HepG2 (cell line): ENCODE measurements at regions not wholly inside any gene's neighbourhood (a gene's known extent, or its start where the extent isn't known, plus 50 kb on each side); places are given as distances from the start of the nearest gene placed in this dataset.

Experiments
- ATAC-seq: fragments of 200-7000 bp; cut with Tn5 transposase; 3 replicates; pipeline ENCODE4 v1.9.1; 2020; ENCODE audit warnings: mild to moderate bottlenecking, moderate library complexity
- BruUV-seq: library from RNA; stranded (reverse); fragments of 400-500 nt; replicated peaks from 2 replicates; lab custom pipeline; 2021; lab: Mats Ljungman, UMichigan
- CTCF ChIA-PET: fragments of 300-600 bp; formaldehyde crosslinking; extraction: SDS; loops from one replicate; lab custom pipeline; 2021; ENCODE audit warnings: low total read pairs, inconsistent platforms, low intra/inter-chr PET ratio; lab: Yijun Ruan, JAX
- POLR2A ChIA-PET: fragments of 350-600 bp; sonication (Branson Sonifier 250); formaldehyde crosslinking; loops from one replicate; lab custom pipeline; 2020; ENCODE audit warnings: antibody characterized with exemption, inconsistent platforms; lab: Yijun Ruan, JAX
- DNase-seq: peaks from one replicate; pipeline ENCODE4 v3.0.0-alpha.2; 2015; ENCODE audit warnings: low spot score
- FAIRE-seq: peaks from 3 replicates; lab custom pipeline; 2011; peaks lifted over from hg19 to GRCh38; lab: Jason Lieb, UNC
- H2AFZ ChIP-seq: one replicate; pipeline ENCODE4 v1.6.1; 2011; ENCODE audit warnings: low read length, inconsistent platforms
- H3K27ac ChIP-seq: fragments of 300-600 bp; 3 replicates; pipeline ENCODE4 v1.8.0; 2011; ENCODE audit warnings: mixed run types, mild to moderate bottlenecking, mixed read lengths, low read length, inconsistent platforms; ENCODE audit not compliant: insufficient read depth; ENCODE audit errors: extremely low read length
- H3K27me3 ChIP-seq, 2 experiments: fragments of 200-600 bp in 1 of 2; 2 replicates in 1 of 2; 3 replicates in 1 of 2; pipeline versions ENCODE4 v1.6.0 to v1.8.0; 2011; ENCODE audit warnings: low read length in 2 of 2, mild to moderate bottlenecking in 2 of 2, moderate library complexity in 2 of 2, inconsistent platforms in 1 of 2; ENCODE audit not compliant: insufficient read depth in 2 of 2, control insufficient read depth in 1 of 2
- H3K36me3 ChIP-seq, 2 experiments: fragments of 200-600 bp in 1 of 2; replicated peaks in 1 of 2; 2 replicates in 1 of 2; 3 replicates in 1 of 2; pipeline versions ENCODE4 v1.5.1 to v1.8.0; 2011; ENCODE audit warnings: low read length in 2 of 2, inconsistent platforms in 1 of 2; ENCODE audit not compliant: insufficient read depth in 2 of 2, control insufficient read depth in 1 of 2
- H3K4me1 ChIP-seq: 2 replicates; pipeline ENCODE4 v1.5.1; 2012; ENCODE audit warnings: low read length, inconsistent platforms; ENCODE audit not compliant: insufficient read depth
- H3K4me2 ChIP-seq: 2 replicates; pipeline ENCODE4 v1.6.0; 2011; ENCODE audit warnings: low read depth, low read length, inconsistent platforms
- H3K4me3 ChIP-seq, 3 experiments: fragments of 200-600 bp in 1 of 3; sonication (generic), shearing (Covaris generic) in 1 of 3; replicated peaks in 1 of 3; 2 replicates each; pipeline ENCODE4 v1.5.1; 2011 to 2016; ENCODE audit warnings: low read length in 3 of 3, inconsistent platforms in 2 of 3, low read depth in 2 of 3, mild to moderate bottlenecking in 2 of 3, control low read depth in 1 of 3, mixed read lengths in 1 of 3; ENCODE audit not compliant: insufficient read depth in 1 of 3
- H3K79me2 ChIP-seq: one replicate; pipeline ENCODE4 v1.6.1; 2011; ENCODE audit warnings: low read length, inconsistent platforms; ENCODE audit not compliant: insufficient read depth
- H3K9ac ChIP-seq: 2 replicates; pipeline ENCODE4 v1.6.0; 2011; ENCODE audit warnings: mild to moderate bottlenecking, low read depth, low read length, inconsistent platforms; ENCODE audit not compliant: insufficient read depth
- H3K9me3 ChIP-seq: 2 replicates; pipeline ENCODE4 v1.5.1; 2012; ENCODE audit warnings: mild to moderate bottlenecking, low read length
- H4K20me1 ChIP-seq: 2 replicates; pipeline ENCODE4 v1.6.0; 2011; ENCODE audit warnings: inconsistent platforms, mild to moderate bottlenecking, low read length, moderate library complexity; ENCODE audit not compliant: insufficient read depth
- CBFB ChIP-seq: sonication (generic); formaldehyde crosslinking; IDR thresholded peaks from 2 replicates; pipeline ENCODE4 v1.4.0; 2020; ENCODE audit warnings: missing genetic modification reagents
- HNRNPL ChIP-seq: fragments of 200-400 bp; formaldehyde crosslinking; IDR thresholded peaks from 2 replicates; pipeline ENCODE4 v1.6.1; 2017; ENCODE audit warnings: mild to moderate bottlenecking, low read depth, low read length
- MTERF4 ChIP-seq: sonication (generic); formaldehyde crosslinking; IDR thresholded peaks from 2 replicates; pipeline ENCODE4 v1.8.0; 2023; ENCODE audit warnings: mild to moderate bottlenecking, missing genetic modification reagents
- PBX3 ChIP-seq: sonication (generic); formaldehyde crosslinking; IDR thresholded peaks from 2 replicates; pipeline ENCODE4 v1.8.1; 2023; ENCODE audit warnings: missing genetic modification reagents, inconsistent platforms, borderline replicate concordance
- PCBP2 ChIP-seq: fragments of 200-400 bp; formaldehyde crosslinking; optimal IDR thresholded peaks from 2 replicates; pipeline ENCODE3; 2018; ENCODE audit warnings: low read length, low read depth; ENCODE audit not compliant: poor library complexity, severe bottlenecking
- SAP130 ChIP-seq: IDR thresholded peaks from 2 replicates; pipeline ENCODE4 v1.6.1; 2016; ENCODE audit warnings: low read depth
- ZNF253 ChIP-seq: sonication (generic); formaldehyde crosslinking; IDR thresholded peaks from 2 replicates; pipeline ENCODE4 v1.8.0; 2022; ENCODE audit warnings: mild to moderate bottlenecking, missing genetic modification reagents, borderline replicate concordance
- ZNF367 ChIP-seq: sonication (generic); formaldehyde crosslinking; IDR thresholded peaks from 2 replicates; pipeline ENCODE4 v1.4.0; 2020; ENCODE audit warnings: missing genetic modification reagents, borderline replicate concordance
- ZNF546 ChIP-seq: sonication (generic); formaldehyde crosslinking; conservative IDR thresholded peaks from 2 replicates; pipeline ENCODE4 v1.8.1; 2023; ENCODE audit warnings: mild to moderate bottlenecking, missing genetic modification reagents
- WGBS: methylation state at CpG from one replicate; pipeline ENCODE4 v1.1.6; 2017; ENCODE audit warnings: low lambda C conversion rate; 5-methylcytosine and 5-hydroxymethylcytosine counted together
- in situ Hi-C: cut with HindIII; loops from 2 replicates; pipeline ENCODE4 v1.10.0; 2017; ENCODE audit warnings: low pct_unique_long_range_greater_than_20kb; ENCODE audit not compliant: extremely low pct_ligation_motif_present
- intact Hi-C: fragments of 100-400 bp; cut with micrococcal nuclease; formaldehyde crosslinking; loops from one replicate; pipeline ENCODE4 v1.10.0; 2022; ENCODE audit not compliant: unreplicated experiment
- TF ChIP-seq, protein P1 (sequence below): sonication (generic); formaldehyde crosslinking; IDR thresholded peaks from 2 replicates; pipeline ENCODE4 v1.5.0; 2020; ENCODE audit warnings: missing genetic modification reagents, mild to moderate bottlenecking, borderline replicate concordance
- TF ChIP-seq, protein P2 (sequence below): sonication (generic); formaldehyde crosslinking; IDR thresholded peaks from 2 replicates; pipeline ENCODE4 v1.5.1; 2020; ENCODE audit warnings: mild to moderate bottlenecking, missing genetic modification reagents

GRCh38 chr4:129863206-129863605 is 767.3 kb downstream of the C4orf33 start (continued):
- no peak for TF ChIP-seq PBX3 (CRISPR knock-in tag)
- TF ChIP-seq ZNF546 (CRISPR knock-in tag) = no peak
- TF ChIP-seq ZNF367 (CRISPR knock-in tag) = no peak
- TF ChIP-seq, all 625 proteins: peak for 0

DNA sequence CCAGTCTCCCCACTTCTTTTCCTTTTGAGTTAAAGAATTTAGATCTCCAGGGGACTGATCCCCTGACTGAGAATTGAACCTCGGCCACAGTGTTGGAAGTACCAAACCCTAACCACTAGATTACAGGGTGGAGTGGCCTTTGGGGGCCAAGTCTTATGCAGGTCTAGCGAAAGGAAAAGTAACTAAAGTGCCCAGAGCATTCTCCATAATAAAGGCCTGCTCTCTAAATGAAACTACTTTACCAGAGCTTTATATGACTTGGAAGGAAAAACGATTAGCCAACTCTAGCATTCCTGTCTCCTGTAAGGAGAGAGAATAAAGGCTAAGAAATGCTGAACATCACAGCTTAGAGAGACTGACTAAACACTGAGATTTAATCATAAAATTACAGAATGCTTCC is 788.0 kb downstream of the C4orf33 start:
- TF ChIP-seq, protein P1, sequence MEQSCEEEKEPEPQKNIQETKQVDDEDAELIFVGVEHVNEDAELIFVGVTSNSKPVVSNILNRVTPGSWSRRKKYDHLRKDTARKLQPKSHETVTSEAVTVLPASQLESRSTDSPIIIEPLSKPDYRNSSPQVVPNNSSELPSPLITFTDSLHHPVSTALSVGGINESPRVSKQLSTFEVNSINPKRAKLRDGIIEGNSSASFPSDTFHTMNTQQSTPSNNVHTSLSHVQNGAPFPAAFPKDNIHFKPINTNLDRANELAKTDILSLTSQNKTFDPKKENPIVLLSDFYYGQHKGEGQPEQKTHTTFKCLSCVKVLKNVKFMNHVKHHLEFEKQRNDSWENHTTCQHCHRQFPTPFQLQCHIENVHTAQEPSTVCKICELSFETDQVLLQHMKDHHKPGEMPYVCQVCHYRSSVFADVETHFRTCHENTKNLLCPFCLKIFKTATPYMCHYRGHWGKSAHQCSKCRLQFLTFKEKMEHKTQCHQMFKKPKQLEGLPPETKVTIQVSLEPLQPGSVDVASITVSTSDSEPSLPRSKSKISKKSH (CRISPR knock-in tag) = no peak
- TF ChIP-seq ZNF253 (CRISPR knock-in tag) (no peak), HNRNPL (no peak), CBFB (CRISPR knock-in tag) (no peak), PCBP2 (no peak), SAP130 (no peak), MTERF4 (CRISPR knock-in tag) (no peak)
- TF ChIP-seq, protein P2, sequence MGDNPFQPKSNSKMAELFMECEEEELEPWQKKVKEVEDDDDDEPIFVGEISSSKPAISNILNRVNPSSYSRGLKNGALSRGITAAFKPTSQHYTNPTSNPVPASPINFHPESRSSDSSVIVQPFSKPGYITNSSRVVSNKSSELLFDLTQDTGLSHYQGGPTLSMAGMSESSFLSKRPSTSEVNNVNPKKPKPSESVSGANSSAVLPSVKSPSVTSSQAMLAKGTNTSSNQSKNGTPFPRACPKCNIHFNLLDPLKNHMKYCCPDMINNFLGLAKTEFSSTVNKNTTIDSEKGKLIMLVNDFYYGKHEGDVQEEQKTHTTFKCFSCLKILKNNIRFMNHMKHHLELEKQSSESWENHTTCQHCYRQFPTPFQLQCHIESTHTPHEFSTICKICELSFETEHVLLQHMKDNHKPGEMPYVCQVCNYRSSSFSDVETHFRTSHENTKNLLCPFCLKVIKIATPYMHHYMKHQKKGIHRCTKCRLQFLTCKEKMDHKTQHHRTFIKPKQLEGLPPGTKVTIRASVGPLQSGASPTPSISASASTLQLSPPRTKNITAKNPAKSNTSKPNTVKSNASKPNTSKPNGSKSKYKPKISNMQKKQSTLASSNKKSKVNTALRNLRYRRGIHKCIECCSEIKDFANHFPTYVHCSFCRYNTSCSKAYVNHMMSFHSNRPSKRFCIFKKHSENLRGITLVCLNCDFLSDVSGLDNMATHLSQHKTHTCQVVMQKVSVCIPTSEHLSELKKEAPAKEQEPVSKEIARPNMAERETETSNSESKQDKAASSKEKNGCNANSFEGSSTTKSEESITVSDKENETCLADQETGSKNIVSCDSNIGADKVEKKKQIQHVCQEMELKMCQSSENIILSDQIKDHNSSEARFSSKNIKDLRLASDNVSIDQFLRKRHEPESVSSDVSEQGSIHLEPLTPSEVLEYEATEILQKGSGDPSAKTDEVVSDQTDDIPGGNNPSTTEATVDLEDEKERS (CRISPR knock-in tag) = no peak
- intact Hi-C loops = loop anchor here (2.0 kb wide), 1 partner anchor 23 kb away; no protein-coding TSS in a partner anchor
- ChIA-PET POLR2A (no interaction called here), CTCF (no interaction called here)
- Histone ChIP-seq H3K4me1 (no peaks in the 10 kb centered on the region), H3K27me3 (no peaks in the 10 kb centered on the region), H3K79me2 (no peaks in the 10 kb centered on the region), H3K9ac (no peak overlapping the region), H4K20me1 (no peaks in the 10 kb centered on the region), H3K27ac (no peak overlapping the region), H3K36me3 (no peaks in the 10 kb centered on the region), H2AFZ (no peak overlapping the region), H3K4me2 (no peak overlapping the region), H3K9me3 (no peaks in the 10 kb centered on the region), H3K4me3 (no peak overlapping the region)
- WGBS = 0% methylated on average over 3 of the region's 3 CpGs
- DNase-seq = no peak
- FAIRE-seq = no peak
- BruUV-seq = no TSS peak
- in situ Hi-C loops = no loop called here
- no peak for ATAC-seq
